ENCODE measurements at regions not wholly inside any gene's neighbourhood (a gene's known extent, or its start where the extent isn't known, plus 50 kb on each side); places are given as distances from the start of the nearest gene placed in this dataset.

GRCh38 chr14:38762845-38763244 is 340.2 kb downstream of the SEC23A start:
- no peak for DNase-seq (ENCODE audit: low read depth)
- TF ChIP-seq CTCF (IDR thresholded peaks at IDR 0.05; ENCODE audit: insufficient read depth, low read length) = no peak
- no peak overlapping the region for H3K4me3 ChIP-seq (ENCODE audit: low read depth, low read length)

GRCh38 chr14:38762426-38762825 is 340.6 kb downstream of the SEC23A start:
- no peak overlapping the region for H3K4me3 ChIP-seq (ENCODE audit: low read depth, low read length)
- no peak for TF ChIP-seq CTCF (IDR thresholded peaks at IDR 0.05; ENCODE audit: insufficient read depth, low read length)
- DNase-seq (ENCODE audit: low read depth) = no peak

- no peak for DNase-seq (ENCODE audit: low read depth)
- TF ChIP-seq CTCF (IDR thresholded peaks at IDR 0.05; ENCODE audit: insufficient read depth, low read length) = no peak
- H3K4me3 ChIP-seq (ENCODE audit: low read depth, low read length) = no peak overlapping the region
These were observed 342.0 kb downstream of the SEC23A start for GRCh38 chr14:38761033-38761432.

- H3K4me3 ChIP-seq (ENCODE audit: low read depth, low read length) = no peak overlapping the region
- DNase-seq (ENCODE audit: low read depth) = no peak
- no peak for TF ChIP-seq CTCF (IDR thresholded peaks at IDR 0.05; ENCODE audit: insufficient read depth, low read length)
These were observed 344.4 kb downstream of the SEC23A start for GRCh38 chr14:38758661-38759060.

GRCh38 chr14:38755036-38755435 is 348.0 kb downstream of the SEC23A start:
- no peak for DNase-seq (ENCODE audit: low read depth)
- TF ChIP-seq CTCF (IDR thresholded peaks at IDR 0.05; ENCODE audit: insufficient read depth, low read length) = no peak
- no peak overlapping the region for H3K4me3 ChIP-seq (ENCODE audit: low read depth, low read length)

GRCh38 chr14:38752750-38753149 is 350.3 kb downstream of the SEC23A start:
- H3K4me3 ChIP-seq (ENCODE audit: low read depth, low read length) = no peak overlapping the region
- TF ChIP-seq CTCF (IDR thresholded peaks at IDR 0.05; ENCODE audit: insufficient read depth, low read length) = no peak
- no peak for DNase-seq (ENCODE audit: low read depth)

- TF ChIP-seq CTCF (IDR thresholded peaks at IDR 0.05; ENCODE audit: insufficient read depth, low read length) = no peak
- H3K4me3 ChIP-seq (ENCODE audit: low read depth, low read length) = no peak overlapping the region
- DNase-seq (ENCODE audit: low read depth) = no peak
These were observed 350.7 kb downstream of the SEC23A start for GRCh38 chr14:38752341-38752740.
